ENCODE measurements at regions not wholly inside any gene's neighbourhood (a gene's known extent, or its start where the extent isn't known, plus 50 kb on each side); places are given as distances from the start of the nearest gene placed in this dataset.

DNA sequence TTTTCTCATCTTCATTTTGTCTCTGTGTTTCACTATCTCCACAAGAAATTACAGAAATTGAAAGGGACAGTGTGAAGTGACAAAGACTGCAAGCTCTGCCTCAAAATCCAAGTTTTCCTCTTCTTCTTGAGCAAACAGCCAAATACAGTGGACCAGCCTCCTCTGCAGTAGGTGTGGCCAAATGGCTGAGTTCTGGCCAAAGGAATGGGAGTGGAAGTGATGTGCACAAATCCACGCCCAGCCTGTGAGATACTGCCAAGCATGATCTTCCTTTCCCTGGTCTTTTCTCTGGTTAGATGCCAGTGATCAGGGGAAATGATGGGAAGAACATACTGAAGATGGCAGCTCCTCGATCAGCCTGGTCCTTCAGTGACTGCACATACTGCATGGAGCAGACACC is 111.0 kb upstream of the CPNE4 start:
- in situ Hi-C loops (cut with MboI): no loop called here
- Histone ChIP-seq H4K20me1 (ENCODE audit: insufficient read depth) (no peaks in the 10 kb centered on the region), H3K9ac (no peak overlapping the region), H3K9me3 (ENCODE audit: low read depth) (no peaks in the 10 kb centered on the region), H3K27me3 (replicated peaks; ENCODE audit: insufficient read depth) (no peaks in the 10 kb centered on the region), H3K9me2 (ENCODE audit: insufficient read depth) (no peaks in the 10 kb centered on the region), H3K27ac (no peak overlapping the region), H3K36me3 (ENCODE audit: low read depth) (no peaks in the 10 kb centered on the region), H3K4me2 (ENCODE audit: unreplicated experiment) (peak overlapping the region; percentile 7), H3K79me2 (ENCODE audit: insufficient read depth) (no peaks in the 10 kb centered on the region), H3K4me1 (ENCODE audit: insufficient read depth) (no peaks in the 10 kb centered on the region), H3K4me3 (no peak overlapping the region), H2AFZ (peak overlapping the region; percentile 71), H3F3A (ENCODE audit: insufficient read depth) (no peaks in the 10 kb centered on the region)
- TF ChIP-seq EZH2phosphoT487 (IDR thresholded peaks at IDR 0.05; ENCODE audit: insufficient read depth, low read depth): no peak
- no peak for TF ChIP-seq EZH2 (IDR thresholded peaks at IDR 0.05; ENCODE audit: insufficient read depth, poor library complexity, severe bottlenecking)
- DNase-seq: peak; percentile 50
- 7% methylated on average over 2 of the region's 2 CpGs for WGBS, 2 experiments (ENCODE audit: low coverage in 1 of 2, low lambda C conversion rate in 2 of 2, missing lambda C conversion rate in 2 of 2)

DNA sequence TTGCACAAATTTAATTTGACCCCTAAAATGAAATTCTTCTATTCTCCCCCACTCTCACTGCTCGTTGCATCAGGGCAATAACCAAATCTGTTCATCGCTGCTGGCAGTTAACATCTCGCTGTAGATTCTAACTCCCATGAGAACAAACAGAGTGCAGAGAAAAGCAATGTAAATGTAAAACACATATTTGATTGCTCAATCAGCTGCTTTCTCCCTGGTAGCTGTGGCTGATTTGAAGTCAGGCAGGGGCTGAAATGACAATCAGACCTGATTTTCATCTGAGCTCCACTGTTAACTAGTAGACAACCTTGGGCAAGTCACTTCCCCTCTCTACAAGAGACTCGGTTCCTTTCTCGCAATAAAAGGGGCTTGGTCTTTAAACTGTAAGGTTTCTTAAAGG is 119.8 kb upstream of the CPNE4 start:
- no peak for DNase-seq
- Histone ChIP-seq H3K9ac (no peak overlapping the region), H2AFZ (0 out of 2 replicates have a peak overlapping the region, but pooled peaks have one; percentile 5), H3F3A (ENCODE audit: insufficient read depth) (no peaks in the 10 kb centered on the region), H3K9me2 (ENCODE audit: insufficient read depth) (no peaks in the 10 kb centered on the region), H3K27ac (no peak overlapping the region), H3K4me2 (ENCODE audit: unreplicated experiment) (no peak overlapping the region), H3K27me3 (replicated peaks; ENCODE audit: insufficient read depth) (no peaks in the 10 kb centered on the region), H3K9me3 (ENCODE audit: low read depth) (no peaks in the 10 kb centered on the region), H3K4me3 (no peak overlapping the region), H3K4me1 (ENCODE audit: insufficient read depth) (no peaks in the 10 kb centered on the region), H3K36me3 (ENCODE audit: low read depth) (no peaks in the 10 kb centered on the region), H4K20me1 (ENCODE audit: insufficient read depth) (no peaks in the 10 kb centered on the region), H3K79me2 (ENCODE audit: insufficient read depth) (no peaks in the 10 kb centered on the region)
- WGBS, 2 experiments (ENCODE audit: low coverage in 1 of 2, low lambda C conversion rate in 2 of 2, missing lambda C conversion rate in 2 of 2): 13 to 15% methylated on average over 5 of the region's 5 CpGs
- in situ Hi-C loops (cut with MboI): no loop called here
- TF ChIP-seq EZH2phosphoT487 (IDR thresholded peaks at IDR 0.05; ENCODE audit: insufficient read depth, low read depth): no peak
- TF ChIP-seq EZH2 (IDR thresholded peaks at IDR 0.05; ENCODE audit: insufficient read depth, poor library complexity, severe bottlenecking): no peak

DNA sequence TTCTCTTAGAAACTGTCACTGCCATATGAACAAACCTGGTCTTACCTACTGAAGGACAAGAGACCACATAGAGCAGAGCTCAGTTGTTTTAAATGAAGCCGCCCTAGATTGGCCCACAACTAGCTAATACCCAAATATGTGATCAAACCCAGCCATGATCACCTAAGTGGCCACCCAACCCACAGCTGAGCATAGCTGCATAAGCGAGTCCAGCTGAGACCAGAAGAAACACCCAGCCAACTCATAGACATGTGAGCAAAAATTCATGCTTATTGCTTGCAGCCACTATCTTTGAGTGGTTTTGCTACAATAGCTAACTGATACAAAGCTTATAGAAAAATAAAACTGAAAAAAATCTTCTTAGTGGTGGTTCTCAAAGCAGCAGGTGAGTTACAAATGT is 124.3 kb upstream of the CPNE4 start:
- Histone ChIP-seq H3K36me3 (ENCODE audit: low read depth) (no peaks in the 10 kb centered on the region), H3F3A (ENCODE audit: insufficient read depth) (no peaks in the 10 kb centered on the region), H3K79me2 (ENCODE audit: insufficient read depth) (no peaks in the 10 kb centered on the region), H2AFZ (no peak overlapping the region), H3K9ac (no peak overlapping the region), H3K9me3 (ENCODE audit: low read depth) (no peaks in the 10 kb centered on the region), H3K4me1 (ENCODE audit: insufficient read depth) (no peaks in the 10 kb centered on the region), H4K20me1 (ENCODE audit: insufficient read depth) (no peaks in the 10 kb centered on the region), H3K9me2 (ENCODE audit: insufficient read depth) (no peaks in the 10 kb centered on the region), H3K4me2 (ENCODE audit: unreplicated experiment) (no peak overlapping the region), H3K27me3 (replicated peaks; ENCODE audit: insufficient read depth) (no peaks in the 10 kb centered on the region), H3K27ac (no peak overlapping the region), H3K4me3 (no peak overlapping the region)
- no peak for DNase-seq
- WGBS, 2 experiments (ENCODE audit: low coverage in 1 of 2, low lambda C conversion rate in 2 of 2, missing lambda C conversion rate in 2 of 2): 61 to 64% methylated on average over 2 of the region's 2 CpGs
- in situ Hi-C loops (cut with MboI): no loop called here
- TF ChIP-seq EZH2 (IDR thresholded peaks at IDR 0.05; ENCODE audit: insufficient read depth, poor library complexity, severe bottlenecking) (no peak), EZH2phosphoT487 (IDR thresholded peaks at IDR 0.05; ENCODE audit: insufficient read depth, low read depth) (no peak)

DNA sequence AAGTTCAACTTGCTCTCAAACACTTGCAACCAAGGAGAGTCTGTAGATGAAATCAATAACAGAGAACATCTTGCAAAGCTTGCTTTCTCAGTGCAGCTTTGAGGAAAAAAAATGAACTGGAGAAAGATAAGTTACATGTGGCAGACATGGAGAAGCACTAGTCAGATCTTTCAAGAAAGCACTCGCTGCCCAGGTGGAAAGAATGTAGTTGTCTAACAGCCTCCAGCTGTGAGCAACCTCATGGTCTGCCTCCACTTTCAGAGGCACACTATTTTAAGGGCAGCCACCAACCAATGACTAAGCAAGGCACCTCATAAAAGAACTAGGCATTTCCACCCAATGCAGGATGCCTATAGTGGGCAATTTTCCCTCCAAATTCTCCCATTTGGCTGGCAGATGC is 125.4 kb upstream of the CPNE4 start:
- WGBS, 2 experiments (ENCODE audit: low coverage in 1 of 2, low lambda C conversion rate in 2 of 2, missing lambda C conversion rate in 2 of 2): 0 to 7% methylated on average over 1 of the region's 1 CpG
- Histone ChIP-seq H3K36me3 (ENCODE audit: low read depth) (no peaks in the 10 kb centered on the region), H3K9ac (no peak overlapping the region), H3K4me1 (ENCODE audit: insufficient read depth) (0 out of 2 replicates have a peak, but pooled peaks cover 7% of the 10 kb centered on the region), H2AFZ (no peak overlapping the region), H3K27ac (no peak overlapping the region), H3K4me2 (ENCODE audit: unreplicated experiment) (no peak overlapping the region), H3F3A (ENCODE audit: insufficient read depth) (no peaks in the 10 kb centered on the region), H3K9me2 (ENCODE audit: insufficient read depth) (no peaks in the 10 kb centered on the region; the same call in 1 of the 2 replicates), H3K79me2 (ENCODE audit: insufficient read depth) (no peaks in the 10 kb centered on the region), H3K9me3 (ENCODE audit: low read depth) (no peaks in the 10 kb centered on the region), H3K27me3 (replicated peaks; ENCODE audit: insufficient read depth) (no peaks in the 10 kb centered on the region), H3K4me3 (no peak overlapping the region), H4K20me1 (ENCODE audit: insufficient read depth) (no peaks in the 10 kb centered on the region)
- in situ Hi-C loops (cut with MboI): no loop called here
- DNase-seq: peak; percentile 8
- TF ChIP-seq EZH2 (IDR thresholded peaks at IDR 0.05; ENCODE audit: insufficient read depth, poor library complexity, severe bottlenecking) (no peak), EZH2phosphoT487 (IDR thresholded peaks at IDR 0.05; ENCODE audit: insufficient read depth, low read depth) (no peak)

DNA sequence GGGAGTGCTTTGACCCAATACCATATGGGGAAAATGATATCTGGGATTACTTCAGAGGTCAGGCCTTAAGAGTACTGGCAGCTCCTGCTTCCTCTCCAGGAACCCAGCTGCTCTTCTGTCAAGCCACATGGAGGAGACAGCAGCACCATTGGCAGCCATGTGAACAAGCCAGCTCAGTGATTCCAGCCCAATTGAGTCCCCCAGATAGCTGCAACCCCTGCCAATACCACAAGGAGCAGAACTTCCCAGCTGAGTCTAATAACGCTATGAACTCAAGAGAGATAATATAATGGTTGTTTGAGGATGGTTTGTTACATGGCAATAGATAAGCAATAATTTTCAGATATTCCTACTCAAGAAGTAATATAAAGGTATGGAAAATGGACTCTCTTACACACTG is 126.8 kb upstream of the CPNE4 start:
- Histone ChIP-seq H4K20me1 (ENCODE audit: insufficient read depth) (no peaks in the 10 kb centered on the region), H3K27ac (no peak overlapping the region), H3K79me2 (ENCODE audit: insufficient read depth) (no peaks in the 10 kb centered on the region), H3K4me1 (ENCODE audit: insufficient read depth) (0 out of 2 replicates have a peak, but pooled peaks cover 7% of the 10 kb centered on the region), H2AFZ (no peak overlapping the region), H3F3A (ENCODE audit: insufficient read depth) (no peaks in the 10 kb centered on the region), H3K9ac (no peak overlapping the region), H3K4me3 (no peak overlapping the region), H3K4me2 (ENCODE audit: unreplicated experiment) (no peak overlapping the region), H3K27me3 (replicated peaks; ENCODE audit: insufficient read depth) (no peaks in the 10 kb centered on the region), H3K36me3 (ENCODE audit: low read depth) (no peaks in the 10 kb centered on the region), H3K9me2 (ENCODE audit: insufficient read depth) (no peaks in the 10 kb centered on the region; the same call in 1 of the 2 replicates), H3K9me3 (ENCODE audit: low read depth) (no peaks in the 10 kb centered on the region)
- in situ Hi-C loops (cut with MboI): no loop called here
- TF ChIP-seq EZH2phosphoT487 (IDR thresholded peaks at IDR 0.05; ENCODE audit: insufficient read depth, low read depth) (no peak), EZH2 (IDR thresholded peaks at IDR 0.05; ENCODE audit: insufficient read depth, poor library complexity, severe bottlenecking) (no peak)
- DNase-seq: no peak
- 70 to 74% methylated on average over 1 of the region's 1 CpG for WGBS, 2 experiments (ENCODE audit: low coverage in 1 of 2, low lambda C conversion rate in 2 of 2, missing lambda C conversion rate in 2 of 2)

Data from GM23248 (cell line).